ENCODE measurements at regions not wholly inside any gene's neighbourhood (a gene's known extent, or its start where the extent isn't known, plus 50 kb on each side); places are given as distances from the start of the nearest gene placed in this dataset.

DNA sequence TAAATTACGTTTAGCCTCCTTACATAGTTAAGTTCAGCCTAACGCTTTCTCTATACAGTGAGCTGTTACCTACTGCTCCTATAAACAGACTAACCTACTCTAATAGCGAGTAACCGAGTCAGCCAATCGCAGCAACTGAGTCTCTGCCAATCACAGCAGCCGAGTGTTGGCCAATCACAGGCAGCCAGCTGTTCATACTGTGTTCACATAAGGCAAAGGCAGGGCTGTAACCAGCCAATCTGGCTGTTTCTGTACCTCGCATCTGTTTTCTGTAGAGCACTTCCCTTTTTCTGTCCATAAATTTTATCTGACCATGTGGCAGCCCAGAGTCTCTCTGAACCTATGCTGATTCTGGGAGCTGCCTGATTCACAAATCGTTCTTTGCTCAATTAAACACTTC, 263.9 kb upstream of the JARID2 start:
- TF ChIP-seq, protein P1, sequence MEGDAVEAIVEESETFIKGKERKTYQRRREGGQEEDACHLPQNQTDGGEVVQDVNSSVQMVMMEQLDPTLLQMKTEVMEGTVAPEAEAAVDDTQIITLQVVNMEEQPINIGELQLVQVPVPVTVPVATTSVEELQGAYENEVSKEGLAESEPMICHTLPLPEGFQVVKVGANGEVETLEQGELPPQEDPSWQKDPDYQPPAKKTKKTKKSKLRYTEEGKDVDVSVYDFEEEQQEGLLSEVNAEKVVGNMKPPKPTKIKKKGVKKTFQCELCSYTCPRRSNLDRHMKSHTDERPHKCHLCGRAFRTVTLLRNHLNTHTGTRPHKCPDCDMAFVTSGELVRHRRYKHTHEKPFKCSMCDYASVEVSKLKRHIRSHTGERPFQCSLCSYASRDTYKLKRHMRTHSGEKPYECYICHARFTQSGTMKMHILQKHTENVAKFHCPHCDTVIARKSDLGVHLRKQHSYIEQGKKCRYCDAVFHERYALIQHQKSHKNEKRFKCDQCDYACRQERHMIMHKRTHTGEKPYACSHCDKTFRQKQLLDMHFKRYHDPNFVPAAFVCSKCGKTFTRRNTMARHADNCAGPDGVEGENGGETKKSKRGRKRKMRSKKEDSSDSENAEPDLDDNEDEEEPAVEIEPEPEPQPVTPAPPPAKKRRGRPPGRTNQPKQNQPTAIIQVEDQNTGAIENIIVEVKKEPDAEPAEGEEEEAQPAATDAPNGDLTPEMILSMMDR (IDR thresholded peaks at IDR 0.05): no peak
- no peak for TF ChIP-seq POLR2A (IDR thresholded peaks at IDR 0.05)
